Suppressor macrophage treated with lipopolysaccharide for 4 hours (primary cell): ENCODE measurements at regions not wholly inside any gene's neighbourhood (a gene's known extent, or its start where the extent isn't known, plus 50 kb on each side); places are given as distances from the start of the nearest gene placed in this dataset.
"Not testable (repeated sequence)": the region's sequence is repeated elsewhere in the genome, so short reads cannot be mapped to it uniquely, and the experiment has no call there.

Experiments
- DNase-seq: peaks from one replicate; pipeline ENCODE4 v3.0.0-alpha.2; 2020

DNA sequence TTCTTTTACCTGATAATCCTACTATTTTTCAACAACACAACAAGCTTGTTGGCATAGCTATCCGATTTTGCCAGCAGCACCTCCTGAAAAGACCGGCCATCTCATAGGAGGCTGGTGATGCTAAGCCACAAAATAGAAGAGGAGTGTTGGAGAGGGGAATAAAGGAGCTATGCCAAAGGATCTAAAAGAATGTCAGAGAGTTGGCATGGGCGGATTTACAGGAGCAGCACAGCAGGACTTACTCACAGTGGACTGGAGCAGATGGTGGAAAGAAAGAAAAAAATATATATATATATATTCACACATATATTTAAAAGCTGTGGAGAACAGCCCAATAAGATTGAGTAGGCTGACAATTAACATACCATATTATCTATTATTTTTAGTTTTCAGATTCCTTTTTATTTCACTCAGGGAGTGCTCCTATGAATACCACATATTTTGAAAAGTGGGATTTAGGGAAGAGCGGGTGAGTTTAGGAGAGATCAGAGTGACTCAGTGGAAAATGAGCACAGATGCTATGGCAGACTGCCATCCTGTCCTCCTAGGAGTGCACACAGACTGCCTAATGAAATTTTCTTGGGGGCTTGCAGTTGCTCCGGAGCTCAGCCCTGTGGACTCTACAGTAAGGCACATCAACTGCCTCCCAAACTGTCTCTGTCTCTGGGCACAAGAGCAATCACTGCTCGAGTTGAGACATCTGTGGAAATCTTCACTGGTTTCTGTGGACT is 394.4 kb upstream of the CHRM3 start:
- DNase-seq: no peak

DNA sequence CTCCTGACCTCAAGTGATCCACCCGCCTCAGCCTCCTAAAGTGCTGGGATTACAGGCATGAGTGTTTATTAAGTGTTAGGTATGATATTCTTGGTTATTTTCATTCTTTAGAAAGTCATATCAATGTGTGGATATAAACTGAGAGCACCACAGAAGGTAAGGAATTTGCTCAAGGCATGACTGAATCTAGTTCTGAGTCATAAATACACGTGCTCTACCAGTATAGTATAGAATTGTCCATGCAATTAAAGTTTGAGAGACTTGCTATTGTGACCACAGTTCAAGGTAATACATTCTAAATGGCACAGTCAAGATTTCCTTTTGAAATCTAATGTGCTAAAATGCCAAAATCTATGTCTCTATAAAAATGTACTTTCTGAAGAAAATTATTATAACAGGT is 401.1 kb upstream of the CHRM3 start:
- DNase-seq: no peak

DNA sequence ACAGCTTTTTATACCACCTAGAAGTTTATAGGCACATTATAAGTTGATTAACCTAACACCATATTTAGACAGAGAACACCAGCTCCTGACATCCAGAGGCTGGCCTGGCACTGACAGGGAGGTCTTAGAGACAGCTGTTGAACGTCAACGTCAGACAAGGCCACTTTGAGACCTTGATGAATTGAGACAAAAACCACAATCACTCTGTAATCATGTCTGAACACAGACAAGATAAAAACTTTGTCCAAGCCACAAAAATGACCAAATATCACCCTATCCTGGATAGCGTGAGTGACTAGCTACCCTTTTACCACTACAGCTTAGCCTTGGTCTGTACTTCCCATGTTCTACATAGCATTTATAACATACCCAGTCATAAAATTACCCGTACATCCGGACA is 403.6 kb upstream of the CHRM3 start:
- DNase-seq: no peak

DNA sequence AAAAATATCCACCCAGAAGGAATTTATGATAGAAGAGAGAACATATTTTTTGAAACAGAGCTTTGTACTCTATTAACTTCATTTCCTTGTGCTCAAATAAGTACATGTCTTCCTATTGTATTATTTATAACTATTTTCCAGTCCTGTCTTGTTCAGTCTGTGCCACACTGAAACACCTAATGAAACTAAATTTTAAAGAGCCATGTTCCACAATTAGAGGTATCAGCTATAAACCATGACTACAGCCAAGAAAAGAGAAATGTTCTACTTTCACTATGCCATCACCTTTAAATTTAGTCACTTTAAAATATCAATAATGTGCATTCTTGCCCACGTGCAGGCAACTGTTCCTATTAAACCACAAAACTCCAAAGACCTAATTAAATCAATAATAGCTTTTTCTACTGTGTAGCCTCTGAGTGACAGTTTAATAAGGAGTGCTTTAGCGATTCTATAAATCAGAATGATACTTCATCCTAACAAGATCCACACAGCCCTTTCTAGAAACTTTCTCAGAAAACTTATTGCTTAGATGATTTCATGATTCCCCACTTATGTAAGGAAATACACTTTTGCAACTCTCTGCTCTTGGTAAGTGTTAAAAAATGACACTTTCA is 404.9 kb upstream of the CHRM3 start:
- no peak for DNase-seq

DNA sequence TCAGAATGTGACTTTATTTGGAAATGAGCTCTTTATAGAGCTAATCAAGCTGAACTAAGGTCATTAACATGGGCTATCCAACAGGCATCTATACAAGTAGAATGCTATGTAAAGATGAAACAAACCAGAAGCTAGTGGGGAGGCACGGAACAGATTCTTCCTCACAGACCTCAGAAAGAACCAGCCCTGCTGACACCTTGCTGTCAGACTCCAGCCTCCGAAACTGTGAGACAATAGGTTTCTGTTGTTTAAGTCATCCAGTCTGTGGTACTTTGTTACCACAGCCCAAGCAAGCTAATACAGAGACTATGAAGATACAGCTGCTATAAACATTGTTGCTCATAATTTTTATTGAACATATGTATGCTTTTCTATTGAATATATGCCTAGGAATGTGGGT is 406.3 kb upstream of the CHRM3 start:
- DNase-seq: no peak

DNA sequence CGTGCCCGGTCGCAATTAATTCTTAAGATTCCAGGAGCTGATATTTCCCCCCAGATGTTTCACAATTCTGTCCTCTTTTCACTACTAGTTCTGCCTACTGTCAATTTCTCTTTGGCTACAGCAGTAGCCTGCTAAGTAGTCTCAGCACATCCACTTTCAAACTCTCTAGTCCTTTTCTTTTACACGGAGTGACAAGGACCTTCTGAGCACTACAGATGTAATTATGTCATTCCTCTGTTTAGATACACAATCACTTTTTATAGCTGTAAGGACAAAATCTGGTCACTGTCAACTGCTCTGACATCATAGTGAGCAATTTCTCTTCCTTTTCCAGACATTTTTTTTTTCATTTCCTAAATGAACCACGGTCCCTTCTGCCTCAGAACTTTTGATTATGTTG is 421.7 kb upstream of the CHRM3 start:
- DNase-seq: no peak

DNA sequence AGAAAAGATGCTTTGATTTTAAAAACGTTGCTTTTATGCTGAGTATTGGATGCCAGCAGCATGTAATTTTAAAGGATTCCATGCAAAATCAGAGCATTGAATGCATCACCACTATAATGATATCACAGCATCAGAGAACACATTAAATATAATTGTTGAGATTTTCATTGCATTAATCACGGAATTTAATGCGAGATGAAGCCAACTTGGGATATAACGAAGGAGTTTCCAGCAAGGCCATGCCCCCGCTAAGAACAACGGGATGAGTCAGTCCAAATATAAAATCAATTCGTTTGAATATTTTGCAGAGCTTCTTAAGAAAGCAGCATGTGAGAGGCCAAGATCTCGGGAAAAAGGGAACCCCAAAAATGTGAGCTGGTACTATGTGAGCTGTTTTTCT is 423.4 kb upstream of the CHRM3 start:
- DNase-seq: no peak

DNA sequence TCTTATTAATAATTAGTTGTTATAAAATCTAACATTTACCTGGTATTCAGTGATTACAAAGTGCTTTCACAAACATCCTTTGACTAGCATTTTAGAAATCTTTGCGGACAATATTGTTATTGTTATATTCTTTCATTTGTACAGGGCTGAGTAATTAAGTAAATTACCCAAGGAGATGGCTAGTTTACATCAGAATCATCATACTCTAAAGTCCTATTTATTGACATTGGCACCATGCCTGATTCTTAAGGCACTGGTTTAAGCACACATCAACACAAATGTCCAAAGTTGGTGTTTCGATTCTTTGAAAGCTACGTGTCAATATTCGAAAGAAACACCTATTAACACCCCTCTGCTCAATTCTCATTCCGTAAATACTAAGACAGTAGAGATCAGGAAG is 424.6 kb upstream of the CHRM3 start:
- DNase-seq: no peak

DNA sequence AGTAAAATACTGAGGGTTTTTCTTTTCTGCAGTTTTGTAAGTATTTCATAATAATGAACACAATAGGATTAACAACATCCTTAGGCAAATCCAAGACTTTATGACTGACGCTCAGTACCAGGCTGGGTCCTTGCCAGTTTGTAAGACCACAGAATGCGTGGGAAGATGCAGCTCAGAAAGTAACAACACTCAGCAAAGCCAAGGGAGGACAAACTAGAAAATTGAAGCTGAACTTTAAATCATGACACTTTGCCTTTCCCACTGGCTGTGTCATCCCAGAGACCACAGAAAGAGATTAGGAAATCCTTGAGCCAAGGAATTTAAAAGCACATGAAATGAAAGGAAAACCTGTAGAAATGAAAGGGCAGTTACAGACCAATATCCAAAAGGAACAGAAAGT is 426.3 kb upstream of the CHRM3 start:
- peak; percentile 30 for DNase-seq

DNA sequence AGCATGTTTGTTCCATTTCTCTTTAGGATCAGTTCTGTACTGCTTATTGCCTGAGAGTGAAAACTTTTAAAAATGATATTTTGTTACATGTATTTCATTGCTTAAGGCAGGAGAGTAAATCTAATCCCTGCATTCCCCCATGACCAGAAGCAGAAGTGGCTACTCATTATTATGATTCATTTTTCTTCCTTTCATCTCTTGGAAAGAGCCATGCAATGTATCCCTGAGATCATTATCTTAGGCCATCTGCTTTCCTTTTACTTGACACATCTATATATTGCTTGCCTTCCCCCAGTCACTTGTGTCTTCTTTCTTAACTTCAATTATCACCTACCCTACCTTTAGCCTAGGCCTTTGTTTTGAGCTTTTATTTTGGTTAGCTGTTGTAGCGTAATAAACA is 430.4 kb upstream of the CHRM3 start:
- DNase-seq: peak; percentile 4

DNA sequence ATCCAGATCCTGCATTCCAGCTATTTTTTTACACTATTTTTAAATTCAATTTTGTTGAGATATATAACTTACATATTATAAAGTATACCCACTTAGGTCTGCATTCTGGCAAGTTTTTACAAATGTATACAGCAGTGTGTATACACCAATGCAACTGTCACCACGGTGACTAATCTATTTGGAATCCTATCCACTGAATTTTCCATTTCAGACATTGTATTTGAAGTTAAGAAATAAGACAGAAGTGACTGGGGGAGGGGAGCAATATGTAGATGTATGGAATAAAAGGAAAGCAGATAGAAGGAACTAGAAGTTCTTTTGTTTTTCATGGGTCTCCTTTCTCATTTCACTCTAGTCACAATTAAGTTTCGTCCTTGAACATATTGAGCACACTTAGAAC is 431.5 kb upstream of the CHRM3 start:
- DNase-seq: no peak

DNA sequence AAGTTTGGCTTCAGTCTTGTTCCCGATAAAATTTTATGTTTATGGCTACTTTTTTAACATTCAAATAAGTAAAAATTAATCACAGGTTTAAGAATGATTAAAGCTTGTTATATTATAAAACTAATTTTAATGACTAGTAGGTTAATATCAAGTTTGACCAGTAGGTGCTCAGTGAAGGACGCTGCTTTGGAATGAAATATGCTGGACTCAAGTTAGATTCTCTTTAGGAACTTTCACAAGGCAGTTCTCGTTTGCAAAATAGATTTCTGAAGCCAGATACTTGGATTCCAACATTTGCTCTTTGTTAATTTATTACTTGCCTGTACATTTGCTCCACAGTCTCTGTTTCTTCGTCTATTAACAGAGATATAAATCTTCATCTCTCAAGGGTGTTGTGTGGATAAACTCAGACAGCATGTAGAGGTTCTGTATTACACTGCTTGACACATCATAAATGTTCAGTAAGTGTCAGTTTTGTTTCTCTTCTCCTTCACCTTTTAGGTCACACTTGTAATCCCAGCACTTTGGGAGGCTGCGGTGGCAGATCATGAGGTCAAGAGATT is 432.8 kb upstream of the CHRM3 start:
- DNase-seq: no peak

DNA sequence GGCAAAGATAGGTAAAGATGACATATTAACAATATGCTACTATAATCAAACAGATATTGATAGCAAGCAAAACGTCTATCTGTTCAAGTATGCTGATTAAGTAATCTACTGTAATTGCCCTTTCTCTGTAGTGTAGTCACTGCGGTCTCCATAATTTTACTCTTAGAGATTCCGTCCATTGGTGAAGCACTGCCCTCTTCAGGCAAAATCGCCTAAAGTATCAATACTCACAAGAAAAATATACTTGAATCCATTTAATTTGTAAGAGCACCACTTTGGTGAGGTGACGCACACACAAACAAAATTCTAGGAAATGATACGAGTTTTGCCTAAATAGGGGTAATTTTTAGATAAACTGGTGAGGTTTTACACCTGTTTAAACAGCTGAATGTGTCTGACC is 434.6 kb upstream of the CHRM3 start:
- DNase-seq: peak; percentile 37

DNA sequence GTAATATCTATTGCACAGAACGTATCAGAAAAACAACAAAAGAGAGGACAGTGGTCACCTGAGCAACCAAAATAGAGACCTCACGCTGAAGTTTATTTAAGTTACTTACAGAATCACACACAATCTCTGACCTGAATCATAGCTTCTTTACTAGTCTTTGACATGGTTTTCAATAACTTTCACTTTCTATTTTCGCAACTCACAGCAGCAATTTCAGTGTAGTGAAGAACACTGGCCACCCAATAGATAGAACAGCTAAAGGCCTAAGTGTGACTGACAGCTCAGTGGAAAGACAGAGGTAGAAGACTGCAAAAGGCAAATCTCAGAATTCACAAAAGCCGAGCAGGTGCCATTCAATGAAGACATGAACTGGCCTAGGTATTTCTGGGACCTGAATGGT is 435.6 kb upstream of the CHRM3 start:
- DNase-seq: peak; percentile 41

DNA sequence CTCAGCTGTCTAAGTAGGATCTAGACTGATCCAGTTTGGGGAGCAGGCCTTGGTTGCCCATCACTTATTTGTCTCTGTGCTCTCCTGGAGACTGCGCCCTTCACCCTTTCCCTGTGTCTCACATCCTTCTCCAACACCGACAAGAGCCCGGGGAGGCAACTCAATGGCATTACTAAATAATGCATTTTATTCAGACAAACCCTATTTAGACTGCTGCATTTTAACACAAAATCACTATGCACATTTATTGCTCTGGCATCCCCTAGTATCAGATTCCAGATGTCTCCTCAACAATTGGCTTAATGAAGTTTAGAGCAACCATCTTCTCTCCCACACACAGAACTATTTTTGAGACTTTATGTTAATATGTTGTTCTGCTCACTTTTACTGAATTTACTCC is 436.4 kb upstream of the CHRM3 start:
- DNase-seq: no peak

DNA sequence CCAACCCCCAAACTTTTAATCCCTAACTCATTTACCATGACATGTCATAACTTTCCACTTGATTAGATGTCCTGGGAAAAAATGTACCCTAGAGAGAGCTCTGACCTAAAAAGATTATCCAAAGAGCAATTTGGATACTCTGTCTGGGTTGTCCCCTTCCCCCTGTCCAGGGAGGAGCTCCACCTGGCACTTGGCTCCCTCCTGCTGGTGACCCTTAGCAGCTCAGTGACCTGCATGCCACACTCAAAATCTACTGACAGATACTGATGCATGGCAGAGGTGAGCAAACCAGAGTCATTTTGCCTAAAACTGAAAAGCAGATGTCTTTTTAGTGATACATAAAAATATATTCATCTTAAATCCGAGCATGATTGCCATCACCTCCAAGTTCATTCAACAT is 442.3 kb upstream of the CHRM3 start:
- no peak for DNase-seq

DNA sequence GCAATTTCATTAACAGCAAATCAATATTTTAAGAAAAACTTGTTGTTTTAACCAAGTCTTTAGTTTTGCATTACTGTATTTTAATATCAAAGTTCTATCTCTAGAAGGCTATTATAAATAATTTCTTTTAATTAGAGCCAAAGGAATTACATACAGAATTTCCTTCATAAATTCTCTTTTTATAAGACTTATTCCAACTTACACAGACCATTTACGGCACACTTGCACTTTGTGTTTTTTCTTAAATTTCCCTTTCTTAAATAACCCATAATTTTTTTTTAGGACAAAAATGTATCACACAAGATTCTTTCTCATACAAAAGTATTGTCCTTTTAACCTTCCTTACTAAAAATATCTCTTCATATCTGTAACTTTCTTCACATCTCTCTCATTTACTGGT is 458.5 kb upstream of the CHRM3 start:
- no peak for DNase-seq

DNA sequence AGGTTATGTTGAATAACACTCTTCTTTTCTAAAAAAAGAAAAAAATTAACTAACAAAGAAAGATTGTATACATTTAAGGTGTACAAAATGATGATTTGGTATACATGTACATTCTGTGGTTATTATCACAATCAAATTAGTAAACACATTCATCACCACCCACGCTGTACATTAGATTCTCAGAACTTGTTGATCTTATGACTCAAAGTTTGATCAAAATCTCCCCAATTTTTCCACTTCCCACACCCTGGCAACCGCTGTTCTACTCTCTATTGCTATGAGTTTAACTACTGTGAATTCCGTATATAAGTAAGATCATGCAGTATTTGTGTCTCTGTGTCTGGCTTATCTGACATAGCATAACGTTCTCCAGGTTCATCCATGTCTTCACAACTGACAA is 469.5 kb upstream of the CHRM3 start:
- no peak for DNase-seq

DNA sequence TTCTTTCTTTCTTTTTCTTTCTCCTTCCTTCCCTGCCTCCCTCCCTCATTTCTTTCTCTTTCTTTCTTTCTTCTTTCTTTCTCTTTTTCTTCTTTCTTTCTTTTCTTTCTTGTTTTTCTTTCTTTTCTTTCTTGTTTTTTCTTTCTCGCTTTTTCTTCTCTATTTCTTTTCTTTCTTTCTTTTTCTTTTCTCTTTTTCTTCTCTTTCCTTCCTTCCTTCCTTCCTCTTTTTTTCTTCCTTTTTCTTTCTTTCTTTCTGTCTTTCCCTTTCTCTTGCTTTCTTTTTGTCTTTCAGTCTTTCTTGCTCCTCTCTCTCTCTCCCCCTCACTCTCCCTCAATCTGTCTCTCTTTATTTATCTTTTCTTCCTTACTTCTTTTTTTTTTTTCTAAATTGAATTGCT is 472.0 kb upstream of the CHRM3 start:
- DNase-seq: no peak

DNA sequence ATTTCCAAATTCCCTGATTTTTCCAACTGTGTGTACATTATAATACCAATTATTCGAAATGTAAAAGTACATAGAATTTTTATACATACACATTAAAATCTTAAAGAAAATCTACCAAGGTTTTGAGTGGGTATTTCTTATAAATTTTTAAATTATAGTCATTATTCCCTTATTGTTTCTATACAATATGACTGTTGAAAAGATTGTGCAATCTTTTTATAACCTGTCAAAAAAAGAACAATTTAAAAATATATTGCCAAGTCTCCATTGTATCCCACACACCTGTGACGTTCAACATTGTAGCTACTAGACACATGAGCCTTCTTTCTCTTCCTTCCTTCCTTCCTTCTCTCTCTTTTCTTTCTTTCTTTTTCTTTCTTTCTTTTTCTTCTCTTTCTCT is 473.2 kb upstream of the CHRM3 start:
- no peak for DNase-seq

DNA sequence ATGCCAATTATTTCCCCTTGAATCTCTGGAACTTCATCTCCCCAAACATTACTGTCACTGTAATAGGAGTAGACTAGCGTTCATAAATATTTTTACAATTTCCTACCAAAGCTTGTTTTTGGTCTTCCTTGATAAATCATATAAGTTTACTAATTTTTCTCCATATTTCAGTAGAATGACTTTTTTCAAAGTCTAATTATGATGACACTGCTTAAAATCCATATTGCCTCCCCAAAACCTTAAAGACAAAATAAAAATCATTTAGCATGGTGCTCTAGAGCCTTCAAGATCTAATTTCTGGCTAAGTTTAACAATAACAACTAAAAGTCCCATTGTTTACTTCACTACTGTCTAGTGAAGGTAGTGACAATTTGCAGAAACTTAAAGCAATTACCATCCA is 474.2 kb upstream of the CHRM3 start:
- DNase-seq: no peak

DNA sequence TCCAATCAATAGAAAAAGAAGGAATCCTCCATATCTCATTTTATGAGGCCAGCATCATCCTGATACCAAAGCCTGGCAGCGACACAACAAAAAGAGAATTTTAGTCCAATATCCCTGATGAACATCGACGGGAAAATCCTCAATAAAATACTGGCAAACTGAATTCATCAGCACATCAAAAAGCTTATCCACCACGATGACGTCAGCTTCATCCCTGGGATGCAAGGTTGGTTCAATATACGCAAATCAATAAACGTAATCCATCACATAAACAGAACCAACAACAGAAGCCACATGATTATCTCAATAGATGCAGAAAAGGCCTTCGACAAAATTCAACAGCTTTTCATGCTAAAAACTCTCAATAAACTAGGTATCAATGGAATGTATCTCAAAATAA is 483.6 kb upstream of the CHRM3 start:
- not testable (repeated sequence) for DNase-seq

DNA sequence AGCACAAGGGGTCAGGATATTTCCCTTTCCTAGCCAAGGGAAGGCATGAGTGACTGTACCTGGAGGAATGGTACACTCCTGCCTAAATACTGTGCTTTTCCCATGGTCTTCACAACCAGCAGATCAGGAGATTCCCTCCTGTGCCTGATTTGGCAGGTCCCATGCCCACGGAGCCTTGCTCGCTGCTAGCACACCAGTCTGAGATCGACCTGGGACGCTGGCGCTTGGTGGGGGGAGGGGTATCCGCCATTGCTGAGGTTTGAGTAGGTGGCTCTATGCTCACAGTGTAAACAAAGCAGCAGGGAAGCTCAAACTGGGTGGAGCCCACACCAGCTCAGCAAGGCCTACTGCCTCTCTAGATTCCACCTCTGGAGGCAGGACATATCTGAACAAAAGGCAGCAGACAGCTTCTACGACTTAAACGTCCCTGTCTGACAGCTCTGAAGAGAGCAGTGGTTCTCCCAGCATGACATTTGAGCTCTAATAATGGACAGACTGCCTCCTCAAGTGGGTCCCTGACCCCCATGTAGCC is 486.0 kb upstream of the CHRM3 start:
- DNase-seq: no peak

DNA sequence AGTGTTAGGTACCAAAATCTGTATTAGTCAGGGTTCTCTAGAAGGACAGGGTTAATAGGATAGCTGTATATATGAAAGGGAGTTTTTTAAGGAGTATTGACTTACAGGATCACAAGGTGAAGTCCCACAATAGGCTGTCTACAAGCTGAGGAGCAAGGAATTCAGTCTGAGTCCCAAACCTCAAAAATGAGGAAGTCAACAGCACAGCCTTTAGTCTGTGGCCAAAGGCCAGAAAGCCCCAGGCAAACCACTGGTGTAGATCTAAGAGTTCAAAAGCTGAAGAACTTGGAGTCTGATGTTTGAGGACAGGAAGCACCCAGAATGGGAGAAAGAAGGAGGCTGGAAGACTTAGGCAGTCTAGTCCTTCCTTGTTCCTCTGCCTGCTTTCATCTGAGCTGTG is 487.5 kb upstream of the CHRM3 start:
- DNase-seq: no peak

DNA sequence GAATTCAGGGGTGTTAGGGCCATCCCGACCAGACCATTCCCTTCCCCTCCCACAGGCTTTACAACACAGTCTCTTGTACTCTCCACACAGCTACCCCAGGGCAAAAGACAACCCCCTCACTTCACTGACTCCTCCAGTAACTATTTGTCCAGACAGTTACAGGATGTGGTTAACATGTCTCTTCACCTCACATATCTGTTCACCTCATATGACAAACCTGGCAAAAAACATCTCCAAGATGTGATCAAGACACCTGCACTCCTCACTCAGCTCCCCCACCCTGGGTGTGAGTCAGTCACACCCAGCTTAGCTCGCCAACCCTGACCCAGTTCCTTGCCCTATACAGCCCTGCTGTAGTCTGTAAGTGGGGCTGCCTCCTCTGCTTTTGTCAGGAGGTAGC is 490.5 kb upstream of the CHRM3 start:
- DNase-seq: no peak
